ENCODE measurements at regions not wholly inside any gene's neighbourhood (a gene's known extent, or its start where the extent isn't known, plus 50 kb on each side); places are given as distances from the start of the nearest gene placed in this dataset.

DNA sequence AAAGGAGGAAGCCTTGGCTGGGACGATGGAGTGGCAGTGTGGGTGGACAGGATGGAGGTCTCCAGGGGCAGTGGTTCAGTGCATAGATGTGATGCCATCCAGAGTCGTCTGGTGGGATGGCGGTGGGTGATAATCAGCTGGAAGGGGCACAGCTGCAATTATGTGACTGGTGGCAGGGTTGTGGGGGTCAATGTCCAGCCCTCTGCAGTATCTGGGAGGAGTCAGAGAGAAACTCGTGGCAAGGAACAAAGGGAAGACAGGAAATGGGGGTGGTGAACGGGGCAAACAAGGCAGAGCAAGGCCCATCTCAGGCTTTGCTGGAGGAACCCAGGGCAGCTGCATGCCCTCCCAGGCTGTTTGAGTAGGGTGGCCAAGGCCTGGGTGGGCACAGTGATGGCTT lies 118.3 kb upstream of the USP24 start:
- H3K27ac Mint-ChIP-seq (ENCODE audit: unreplicated experiment) = no peak overlapping the region
- TF ChIP-seq, protein P1, sequence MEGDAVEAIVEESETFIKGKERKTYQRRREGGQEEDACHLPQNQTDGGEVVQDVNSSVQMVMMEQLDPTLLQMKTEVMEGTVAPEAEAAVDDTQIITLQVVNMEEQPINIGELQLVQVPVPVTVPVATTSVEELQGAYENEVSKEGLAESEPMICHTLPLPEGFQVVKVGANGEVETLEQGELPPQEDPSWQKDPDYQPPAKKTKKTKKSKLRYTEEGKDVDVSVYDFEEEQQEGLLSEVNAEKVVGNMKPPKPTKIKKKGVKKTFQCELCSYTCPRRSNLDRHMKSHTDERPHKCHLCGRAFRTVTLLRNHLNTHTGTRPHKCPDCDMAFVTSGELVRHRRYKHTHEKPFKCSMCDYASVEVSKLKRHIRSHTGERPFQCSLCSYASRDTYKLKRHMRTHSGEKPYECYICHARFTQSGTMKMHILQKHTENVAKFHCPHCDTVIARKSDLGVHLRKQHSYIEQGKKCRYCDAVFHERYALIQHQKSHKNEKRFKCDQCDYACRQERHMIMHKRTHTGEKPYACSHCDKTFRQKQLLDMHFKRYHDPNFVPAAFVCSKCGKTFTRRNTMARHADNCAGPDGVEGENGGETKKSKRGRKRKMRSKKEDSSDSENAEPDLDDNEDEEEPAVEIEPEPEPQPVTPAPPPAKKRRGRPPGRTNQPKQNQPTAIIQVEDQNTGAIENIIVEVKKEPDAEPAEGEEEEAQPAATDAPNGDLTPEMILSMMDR (IDR thresholded peaks at IDR 0.05; ENCODE audit: unreplicated experiment) = no peak
- no peak overlapping the region for H3K4me3 Mint-ChIP-seq (ENCODE audit: unreplicated experiment)
- H3K9me3 Mint-ChIP-seq (ENCODE audit: unreplicated experiment) = no peaks in the 10 kb centered on the region
- no peak for DNase-seq (ENCODE audit: low spot score)
- H3K4me1 Mint-ChIP-seq (ENCODE audit: unreplicated experiment) = peaks cover 25% of the 10 kb centered on the region
- H3K27me3 Mint-ChIP-seq (ENCODE audit: unreplicated experiment) = peaks cover 16% of the 10 kb centered on the region
- no peaks in the 10 kb centered on the region for H3K36me3 Mint-ChIP-seq (ENCODE audit: low read depth, unreplicated experiment)

DNA sequence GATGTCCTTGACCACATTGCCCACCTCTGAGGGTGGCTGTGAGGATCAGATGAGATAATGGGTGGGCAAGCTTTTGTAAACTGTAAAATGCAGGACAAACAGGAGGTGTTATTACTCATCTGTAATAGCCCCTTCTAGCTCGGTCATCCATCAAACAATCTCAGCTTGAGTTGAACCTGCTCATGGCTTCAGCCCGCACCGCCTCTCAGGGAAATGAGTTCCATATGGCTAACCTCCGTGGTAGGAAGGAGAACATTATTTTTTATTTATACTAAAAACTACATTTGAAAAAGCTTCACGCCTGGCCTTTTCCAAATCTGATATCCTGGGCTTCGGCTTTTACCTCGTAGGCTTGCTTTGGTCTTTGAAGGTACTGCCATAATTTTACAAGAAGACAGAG lies 116.2 kb upstream of the USP24 start:
- H3K9me3 Mint-ChIP-seq (ENCODE audit: unreplicated experiment) = no peaks in the 10 kb centered on the region
- TF ChIP-seq, protein P1 (IDR thresholded peaks at IDR 0.05; ENCODE audit: unreplicated experiment) = no peak
- H3K36me3 Mint-ChIP-seq (ENCODE audit: low read depth, unreplicated experiment) = no peaks in the 10 kb centered on the region
- no peak overlapping the region for H3K4me3 Mint-ChIP-seq (ENCODE audit: unreplicated experiment)
- peaks cover 16% of the 10 kb centered on the region for H3K27me3 Mint-ChIP-seq (ENCODE audit: unreplicated experiment)
- peaks cover 25% of the 10 kb centered on the region for H3K4me1 Mint-ChIP-seq (ENCODE audit: unreplicated experiment)
- no peak for DNase-seq (ENCODE audit: low spot score)
- H3K27ac Mint-ChIP-seq (ENCODE audit: unreplicated experiment) = no peak overlapping the region

DNA sequence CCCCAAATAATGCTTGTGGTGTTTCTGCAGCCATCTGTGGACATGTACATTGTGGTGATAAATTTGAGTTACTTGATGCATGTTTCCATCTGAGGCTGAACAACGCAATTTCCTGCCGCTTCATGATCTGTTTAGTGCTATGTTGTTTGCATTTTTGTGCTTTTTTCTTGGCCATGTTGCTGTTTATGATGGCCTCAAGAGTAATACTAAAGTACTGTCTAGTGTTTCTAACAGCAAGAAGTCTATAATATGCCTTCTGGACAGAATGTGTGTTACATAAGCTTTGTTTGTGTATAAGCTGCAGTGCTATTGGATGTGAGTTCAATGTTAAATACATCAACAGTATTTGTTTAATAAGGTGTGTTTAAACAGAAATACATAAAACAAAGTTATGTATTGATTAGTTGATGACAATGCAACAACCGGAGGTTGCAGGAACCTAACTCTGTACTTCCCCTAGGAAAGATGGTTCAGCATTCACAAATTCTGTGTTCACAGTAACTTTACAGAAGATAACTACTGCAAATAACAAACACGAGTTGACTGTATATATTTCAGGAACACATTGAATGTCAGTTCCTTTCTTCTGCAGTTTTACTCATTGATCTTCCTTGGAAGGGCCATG lies 114.8 kb upstream of the USP24 start:
- Mint-ChIP-seq H3K4me1 (ENCODE audit: unreplicated experiment) (peaks cover 25% of the 10 kb centered on the region), H3K36me3 (ENCODE audit: low read depth, unreplicated experiment) (no peaks in the 10 kb centered on the region), H3K9me3 (ENCODE audit: unreplicated experiment) (no peaks in the 10 kb centered on the region), H3K27ac (ENCODE audit: unreplicated experiment) (no peak overlapping the region), H3K4me3 (ENCODE audit: unreplicated experiment) (no peak overlapping the region), H3K27me3 (ENCODE audit: unreplicated experiment) (peaks cover 16% of the 10 kb centered on the region)
- TF ChIP-seq, protein P1 (IDR thresholded peaks at IDR 0.05; ENCODE audit: unreplicated experiment) = no peak
- no peak for DNase-seq (ENCODE audit: low spot score)

DNA sequence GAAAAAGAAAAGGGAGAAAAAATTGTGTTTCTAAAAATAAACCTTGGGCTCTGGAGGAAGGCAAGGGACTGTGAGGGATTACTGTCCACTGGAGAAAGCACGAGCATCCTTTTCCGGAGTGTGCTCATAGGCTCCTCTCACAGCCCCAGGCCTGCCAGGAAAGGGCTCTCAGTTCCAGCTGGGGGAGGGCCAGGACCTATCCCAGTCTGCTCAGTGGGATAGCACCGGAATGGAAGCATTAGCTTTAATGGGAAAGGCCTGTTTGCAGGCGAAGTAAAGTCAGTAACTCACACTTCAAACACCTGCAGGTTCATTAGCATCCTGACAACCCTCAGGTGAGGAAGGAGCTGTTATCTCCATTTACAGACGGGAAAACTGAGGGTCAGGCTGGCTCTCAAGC lies 113.9 kb upstream of the USP24 start:
- Mint-ChIP-seq H3K27me3 (ENCODE audit: unreplicated experiment) (peaks cover 12% of the 10 kb centered on the region), H3K9me3 (ENCODE audit: unreplicated experiment) (no peaks in the 10 kb centered on the region), H3K27ac (ENCODE audit: unreplicated experiment) (no peak overlapping the region), H3K4me3 (ENCODE audit: unreplicated experiment) (no peak overlapping the region), H3K4me1 (ENCODE audit: unreplicated experiment) (peaks cover 22% of the 10 kb centered on the region), H3K36me3 (ENCODE audit: low read depth, unreplicated experiment) (no peaks in the 10 kb centered on the region)
- TF ChIP-seq, protein P1 (IDR thresholded peaks at IDR 0.05; ENCODE audit: unreplicated experiment) = no peak
- no peak for DNase-seq (ENCODE audit: low spot score)

DNA sequence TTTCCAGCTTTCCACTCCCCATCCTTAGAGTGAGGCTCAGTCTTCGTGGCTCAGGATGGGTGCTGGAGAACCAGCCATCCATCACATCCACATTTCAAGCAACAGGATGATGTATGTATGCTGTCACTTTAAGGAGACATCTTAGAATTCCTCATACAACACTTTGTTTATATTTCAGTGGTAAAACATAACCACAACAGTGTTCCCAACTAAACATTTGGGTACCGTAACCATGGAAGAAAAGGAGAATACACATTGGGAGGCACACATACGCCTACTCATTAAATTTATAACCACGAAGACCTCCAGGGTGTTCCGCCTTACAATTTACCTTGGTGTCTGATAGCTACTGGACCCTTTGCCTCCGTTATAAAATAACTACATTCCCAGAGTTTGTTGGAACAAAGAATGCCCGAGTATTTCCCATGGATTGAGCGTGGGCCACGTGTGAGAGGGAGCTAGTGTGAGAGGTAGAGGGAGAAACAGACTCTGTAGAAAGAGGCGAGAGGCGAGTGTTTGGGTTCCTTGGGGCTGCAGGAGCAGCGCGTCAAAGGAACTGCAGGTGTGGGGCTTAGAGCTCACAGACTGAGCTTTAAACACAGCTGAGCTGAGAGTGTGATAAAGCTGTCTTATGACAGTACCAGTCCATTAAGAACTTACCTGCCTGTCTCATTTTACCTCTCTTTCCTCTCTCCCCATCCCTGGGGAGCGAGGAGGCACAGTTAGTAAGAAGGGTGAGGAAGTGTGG lies 111.5 kb upstream of the USP24 start:
- Mint-ChIP-seq H3K4me1 (ENCODE audit: unreplicated experiment) (peaks cover 4% of the 10 kb centered on the region), H3K27me3 (ENCODE audit: unreplicated experiment) (peaks cover 1% of the 10 kb centered on the region), H3K4me3 (ENCODE audit: unreplicated experiment) (no peak overlapping the region), H3K9me3 (ENCODE audit: unreplicated experiment) (no peaks in the 10 kb centered on the region), H3K27ac (ENCODE audit: unreplicated experiment) (no peak overlapping the region), H3K36me3 (ENCODE audit: low read depth, unreplicated experiment) (no peaks in the 10 kb centered on the region)
- TF ChIP-seq, protein P1 (IDR thresholded peaks at IDR 0.05; ENCODE audit: unreplicated experiment) = no peak
- DNase-seq (ENCODE audit: low spot score) = no peak

All from endothelial cell (in vitro differentiated cells).